NCI-H2196 (cell line): ENCODE measurements at regions not wholly inside any gene's neighbourhood (a gene's known extent, or its start where the extent isn't known, plus 50 kb on each side); places are given as distances from the start of the nearest gene placed in this dataset.

ENCODE experiments used
- DNase-seq: peaks from one replicate; lab custom pipeline; 2025; ENCODE audit not compliant: unreplicated experiment; lab: John Stamatoyannopoulos, UW

GRCh38 chr14:100673085-100673806 lies 53.4 kb upstream of the DLK1 start:
- DNase-seq, result peak; percentile 72

- no peak for DNase-seq
These were observed 52.9 kb upstream of the DLK1 start for GRCh38 chr14:100673807-100674154.

GRCh38 chr14:100674428-100674827 lies 52.3 kb upstream of the DLK1 start:
- no peak for DNase-seq

- DNase-seq, result no peak
These were observed 51.6 kb upstream of the DLK1 start for GRCh38 chr14:100674897-100675619.

GRCh38 chr14:100675699-100676684 lies 50.7 kb upstream of the DLK1 start:
- no peak for DNase-seq
